ENCODE measurements at regions not wholly inside any gene's neighbourhood (a gene's known extent, or its start where the extent isn't known, plus 50 kb on each side); places are given as distances from the start of the nearest gene placed in this dataset.

- no peak overlapping the region for H3K4me3 ChIP-seq (ENCODE audit: low read length)
- no peaks in the 10 kb centered on the region for H3K36me3 ChIP-seq (ENCODE audit: control insufficient read depth, low read length)
- H4K20me1 ChIP-seq (ENCODE audit: control insufficient read depth, insufficient read depth, low read depth, low read length), result no peaks in the 10 kb centered on the region
- H3K9me2 ChIP-seq (replicated peaks; ENCODE audit: control insufficient read depth, low read length), result no peaks in the 10 kb centered on the region
- no peak overlapping the region for H3K27ac ChIP-seq (ENCODE audit: low read depth, low read length)
- H3K9me3 ChIP-seq (ENCODE audit: control insufficient read depth, insufficient read depth, low read length), result no peaks in the 10 kb centered on the region
- H3K4me2 ChIP-seq (ENCODE audit: low read length), result no peak overlapping the region
- no peaks in the 10 kb centered on the region for H3K4me1 ChIP-seq (ENCODE audit: control insufficient read depth, low read length)
- H3K27me3 ChIP-seq (ENCODE audit: control insufficient read depth, low read length), result peaks cover 7% of the 10 kb centered on the region; the same call in 1 of the 2 replicates
- no peaks in the 10 kb centered on the region for H3F3A ChIP-seq (ENCODE audit: control insufficient read depth, insufficient read depth)
- no peaks in the 10 kb centered on the region for H3K79me2 ChIP-seq (ENCODE audit: control insufficient read depth, low read length)
- TF ChIP-seq EZH2phosphoT487 (IDR thresholded peaks at IDR 0.05; ENCODE audit: borderline replicate concordance, low read length), result no peak
- TF ChIP-seq CTCF (IDR thresholded peaks at IDR 0.05; ENCODE audit: low read depth, low read length, poor library complexity, severe bottlenecking), result no peak
These were observed 96.2 kb upstream of the SIM2 start for GRCh38 chr21:36602735-36603134.

GRCh38 chr21:36603221-36603620 lies 95.7 kb upstream of the SIM2 start:
- no peaks in the 10 kb centered on the region for H3K9me2 ChIP-seq (replicated peaks; ENCODE audit: control insufficient read depth, low read length)
- no peaks in the 10 kb centered on the region for H3K79me2 ChIP-seq (ENCODE audit: control insufficient read depth, low read length)
- H3K4me1 ChIP-seq (ENCODE audit: control insufficient read depth, low read length), result no peaks in the 10 kb centered on the region
- no peak overlapping the region for H3K4me2 ChIP-seq (ENCODE audit: low read length)
- no peak for TF ChIP-seq CTCF (IDR thresholded peaks at IDR 0.05; ENCODE audit: low read depth, low read length, poor library complexity, severe bottlenecking)
- no peak for TF ChIP-seq EZH2phosphoT487 (IDR thresholded peaks at IDR 0.05; ENCODE audit: borderline replicate concordance, low read length)
- H4K20me1 ChIP-seq (ENCODE audit: control insufficient read depth, insufficient read depth, low read depth, low read length), result no peaks in the 10 kb centered on the region
- H3K36me3 ChIP-seq (ENCODE audit: control insufficient read depth, low read length), result no peaks in the 10 kb centered on the region
- H3F3A ChIP-seq (ENCODE audit: control insufficient read depth, insufficient read depth), result no peaks in the 10 kb centered on the region
- no peaks in the 10 kb centered on the region for H3K9me3 ChIP-seq (ENCODE audit: control insufficient read depth, insufficient read depth, low read length)
- H3K4me3 ChIP-seq (ENCODE audit: low read length), result no peak overlapping the region
- peaks cover 7% of the 10 kb centered on the region; the same call in 1 of the 2 replicates for H3K27me3 ChIP-seq (ENCODE audit: control insufficient read depth, low read length)
- no peak overlapping the region for H3K27ac ChIP-seq (ENCODE audit: low read depth, low read length)

GRCh38 chr21:36605426-36605825 lies 93.5 kb upstream of the SIM2 start:
- no peak for TF ChIP-seq EZH2phosphoT487 (IDR thresholded peaks at IDR 0.05; ENCODE audit: borderline replicate concordance, low read length)
- Histone ChIP-seq H4K20me1 (ENCODE audit: control insufficient read depth, insufficient read depth, low read depth, low read length) (no peaks in the 10 kb centered on the region), H3K9me3 (ENCODE audit: control insufficient read depth, insufficient read depth, low read length) (no peaks in the 10 kb centered on the region), H3K4me3 (ENCODE audit: low read length) (no peak overlapping the region), H3K4me1 (ENCODE audit: control insufficient read depth, low read length) (no peaks in the 10 kb centered on the region), H3F3A (ENCODE audit: control insufficient read depth, insufficient read depth) (no peaks in the 10 kb centered on the region), H3K36me3 (ENCODE audit: control insufficient read depth, low read length) (no peaks in the 10 kb centered on the region), H3K79me2 (ENCODE audit: control insufficient read depth, low read length) (no peaks in the 10 kb centered on the region), H3K27ac (ENCODE audit: low read depth, low read length) (no peak overlapping the region), H3K9me2 (replicated peaks; ENCODE audit: control insufficient read depth, low read length) (no peaks in the 10 kb centered on the region), H3K27me3 (ENCODE audit: control insufficient read depth, low read length) (no peaks in the 10 kb centered on the region), H3K4me2 (ENCODE audit: low read length) (no peak overlapping the region)

- Histone ChIP-seq H3K4me3 (ENCODE audit: low read length) (no peak overlapping the region), H3K79me2 (ENCODE audit: control insufficient read depth, low read length) (no peaks in the 10 kb centered on the region), H3K9me2 (replicated peaks; ENCODE audit: control insufficient read depth, low read length) (no peaks in the 10 kb centered on the region), H3K4me1 (ENCODE audit: control insufficient read depth, low read length) (no peaks in the 10 kb centered on the region), H3F3A (ENCODE audit: control insufficient read depth, insufficient read depth) (no peaks in the 10 kb centered on the region), H3K9me3 (ENCODE audit: control insufficient read depth, insufficient read depth, low read length) (no peaks in the 10 kb centered on the region), H3K4me2 (ENCODE audit: low read length) (no peak overlapping the region), H4K20me1 (ENCODE audit: control insufficient read depth, insufficient read depth, low read depth, low read length) (no peaks in the 10 kb centered on the region), H3K27me3 (ENCODE audit: control insufficient read depth, low read length) (no peaks in the 10 kb centered on the region), H3K36me3 (ENCODE audit: control insufficient read depth, low read length) (no peaks in the 10 kb centered on the region), H3K27ac (ENCODE audit: low read depth, low read length) (no peak overlapping the region)
- TF ChIP-seq CTCF (IDR thresholded peaks at IDR 0.05; ENCODE audit: low read depth, low read length, poor library complexity, severe bottlenecking), result no peak
- TF ChIP-seq EZH2phosphoT487 (IDR thresholded peaks at IDR 0.05; ENCODE audit: borderline replicate concordance, low read length), result no peak
These were observed 92.5 kb upstream of the SIM2 start for GRCh38 chr21:36606287-36606982.
